HepG2 (cell line): ENCODE measurements at regions not wholly inside any gene's neighbourhood (a gene's known extent, or its start where the extent isn't known, plus 50 kb on each side); places are given as distances from the start of the nearest gene placed in this dataset.

Source experiments
- ATAC-seq: fragments of 200-7000 bp; cut with Tn5 transposase; 3 replicates; pipeline ENCODE4 v1.9.1; 2020; ENCODE audit warnings: mild to moderate bottlenecking, moderate library complexity
- BruUV-seq: library from RNA; stranded (reverse); fragments of 400-500 nt; replicated peaks from 2 replicates; lab custom pipeline; 2021; lab: Mats Ljungman, UMichigan
- CTCF ChIA-PET: fragments of 300-600 bp; formaldehyde crosslinking; extraction: SDS; loops from one replicate; lab custom pipeline; 2021; ENCODE audit warnings: low total read pairs, inconsistent platforms, low intra/inter-chr PET ratio; lab: Yijun Ruan, JAX
- POLR2A ChIA-PET: fragments of 350-600 bp; sonication (Branson Sonifier 250); formaldehyde crosslinking; loops from one replicate; lab custom pipeline; 2020; ENCODE audit warnings: antibody characterized with exemption, inconsistent platforms; lab: Yijun Ruan, JAX
- DNase-seq: peaks from one replicate; pipeline ENCODE4 v3.0.0-alpha.2; 2015; ENCODE audit warnings: low spot score
- FAIRE-seq: peaks from 3 replicates; lab custom pipeline; 2011; peaks lifted over from hg19 to GRCh38; lab: Jason Lieb, UNC
- H2AFZ ChIP-seq: one replicate; pipeline ENCODE4 v1.6.1; 2011; ENCODE audit warnings: low read length, inconsistent platforms
- H3K27ac ChIP-seq: fragments of 300-600 bp; 3 replicates; pipeline ENCODE4 v1.8.0; 2011; ENCODE audit warnings: mixed run types, mild to moderate bottlenecking, mixed read lengths, low read length, inconsistent platforms; ENCODE audit not compliant: insufficient read depth; ENCODE audit errors: extremely low read length
- H3K27me3 ChIP-seq, 2 experiments: fragments of 200-600 bp in 1 of 2; 2 replicates in 1 of 2; 3 replicates in 1 of 2; pipeline versions ENCODE4 v1.6.0 to v1.8.0; 2011; ENCODE audit warnings: low read length in 2 of 2, mild to moderate bottlenecking in 2 of 2, moderate library complexity in 2 of 2, inconsistent platforms in 1 of 2; ENCODE audit not compliant: insufficient read depth in 2 of 2, control insufficient read depth in 1 of 2
- H3K36me3 ChIP-seq, 2 experiments: fragments of 200-600 bp in 1 of 2; replicated peaks in 1 of 2; 2 replicates in 1 of 2; 3 replicates in 1 of 2; pipeline versions ENCODE4 v1.5.1 to v1.8.0; 2011; ENCODE audit warnings: low read length in 2 of 2, inconsistent platforms in 1 of 2; ENCODE audit not compliant: insufficient read depth in 2 of 2, control insufficient read depth in 1 of 2
- H3K4me1 ChIP-seq: 2 replicates; pipeline ENCODE4 v1.5.1; 2012; ENCODE audit warnings: low read length, inconsistent platforms; ENCODE audit not compliant: insufficient read depth
- H3K4me2 ChIP-seq: 2 replicates; pipeline ENCODE4 v1.6.0; 2011; ENCODE audit warnings: low read depth, low read length, inconsistent platforms
- H3K4me3 ChIP-seq, 3 experiments: fragments of 200-600 bp in 1 of 3; sonication (generic), shearing (Covaris generic) in 1 of 3; replicated peaks in 1 of 3; 2 replicates each; pipeline ENCODE4 v1.5.1; 2011 to 2016; ENCODE audit warnings: low read length in 3 of 3, inconsistent platforms in 2 of 3, low read depth in 2 of 3, mild to moderate bottlenecking in 2 of 3, control low read depth in 1 of 3, mixed read lengths in 1 of 3; ENCODE audit not compliant: insufficient read depth in 1 of 3
- H3K79me2 ChIP-seq: one replicate; pipeline ENCODE4 v1.6.1; 2011; ENCODE audit warnings: low read length, inconsistent platforms; ENCODE audit not compliant: insufficient read depth
- H3K9ac ChIP-seq: 2 replicates; pipeline ENCODE4 v1.6.0; 2011; ENCODE audit warnings: mild to moderate bottlenecking, low read depth, low read length, inconsistent platforms; ENCODE audit not compliant: insufficient read depth
- H3K9me3 ChIP-seq: 2 replicates; pipeline ENCODE4 v1.5.1; 2012; ENCODE audit warnings: mild to moderate bottlenecking, low read length
- H4K20me1 ChIP-seq: 2 replicates; pipeline ENCODE4 v1.6.0; 2011; ENCODE audit warnings: inconsistent platforms, mild to moderate bottlenecking, low read length, moderate library complexity; ENCODE audit not compliant: insufficient read depth
- ARID3A ChIP-seq: IDR thresholded peaks from 2 replicates; pipeline ENCODE4 v1.6.1; 2012; ENCODE audit warnings: low read depth, low read length, improper control_type of control experiment
- ATF7-NPFF ChIP-seq: sonication (generic); formaldehyde crosslinking; IDR thresholded peaks from 2 replicates; pipeline ENCODE4 v1.8.1; 2023; ENCODE audit warnings: mild to moderate bottlenecking, low read depth, missing genetic modification reagents, moderate library complexity
- BRCA1 ChIP-seq: sonication (generic); formaldehyde crosslinking; IDR thresholded peaks from 2 replicates; pipeline ENCODE4 v1.4.0; 2020; ENCODE audit warnings: missing genetic modification reagents
- GATAD2A ChIP-seq: IDR thresholded peaks from 2 replicates; pipeline ENCODE4 v1.6.1; 2016
- MLLT10 ChIP-seq: sonication (generic); formaldehyde crosslinking; IDR thresholded peaks from 2 replicates; pipeline ENCODE4 v1.4.0; 2020; ENCODE audit warnings: missing genetic modification reagents
- SP4 ChIP-seq: sonication (generic); formaldehyde crosslinking; IDR thresholded peaks from 2 replicates; pipeline ENCODE4 v1.8.1; 2023; ENCODE audit warnings: mild to moderate bottlenecking, missing genetic modification reagents
- TFDP1 ChIP-seq: IDR thresholded peaks from 2 replicates; pipeline ENCODE4 v1.6.1; 2016; ENCODE audit warnings: missing compliant biosample characterization, missing genetic modification reagents, borderline replicate concordance
- ZBTB44 ChIP-seq: sonication (generic); formaldehyde crosslinking; IDR thresholded peaks from 2 replicates; pipeline ENCODE4 v1.4.0; 2020; ENCODE audit warnings: missing genetic modification reagents
- ZSCAN21 ChIP-seq: sonication (generic); formaldehyde crosslinking; IDR thresholded peaks from 2 replicates; pipeline ENCODE4 v1.8.0; 2022; ENCODE audit warnings: mild to moderate bottlenecking, missing genetic modification reagents, moderate library complexity, borderline replicate concordance
- in situ Hi-C: cut with HindIII; loops from 2 replicates; pipeline ENCODE4 v1.10.0; 2017; ENCODE audit warnings: low pct_unique_long_range_greater_than_20kb; ENCODE audit not compliant: extremely low pct_ligation_motif_present
- intact Hi-C: fragments of 100-400 bp; cut with micrococcal nuclease; formaldehyde crosslinking; loops from one replicate; pipeline ENCODE4 v1.10.0; 2022; ENCODE audit not compliant: unreplicated experiment

- Histone ChIP-seq H3K36me3 (no peaks in the 10 kb centered on the region), H3K4me3 (no peak overlapping the region), H3K4me1 (no peaks in the 10 kb centered on the region), H3K27me3 (no peaks in the 10 kb centered on the region), H3K27ac (no peak overlapping the region), H3K9me3 (0 out of 2 replicates have a peak, but pooled peaks cover 7% of the 10 kb centered on the region), H3K9ac (no peak overlapping the region), H4K20me1 (no peaks in the 10 kb centered on the region), H2AFZ (no peak overlapping the region), H3K4me2 (no peak overlapping the region), H3K79me2 (no peaks in the 10 kb centered on the region)
- TF ChIP-seq ZBTB44 (CRISPR knock-in tag) (no peak), BRCA1 (CRISPR knock-in tag) (no peak), ATF7-NPFF (no peak), ARID3A (no peak), SP4 (CRISPR knock-in tag) (no peak), TFDP1 (CRISPR knock-in tag) (no peak), MLLT10 (CRISPR knock-in tag) (no peak), ZSCAN21 (CRISPR knock-in tag) (no peak), GATAD2A (CRISPR knock-in tag) (no peak)
- POLR2A ChIA-PET, result no interaction called here
- DNase-seq (no peak), FAIRE-seq (no peak), ATAC-seq (no peak)
- intact Hi-C loops, result no loop called here
- BruUV-seq, result no TSS peak
- in situ Hi-C loops, result no loop called here
- CTCF ChIA-PET, result no interaction called here
Measured at GRCh38 chr13:89980896-89981295, 1366.6 kb upstream of the MIR17HG start.
